ENCODE measurements at regions not wholly inside any gene's neighbourhood (a gene's known extent, or its start where the extent isn't known, plus 50 kb on each side); places are given as distances from the start of the nearest gene placed in this dataset.

DNA sequence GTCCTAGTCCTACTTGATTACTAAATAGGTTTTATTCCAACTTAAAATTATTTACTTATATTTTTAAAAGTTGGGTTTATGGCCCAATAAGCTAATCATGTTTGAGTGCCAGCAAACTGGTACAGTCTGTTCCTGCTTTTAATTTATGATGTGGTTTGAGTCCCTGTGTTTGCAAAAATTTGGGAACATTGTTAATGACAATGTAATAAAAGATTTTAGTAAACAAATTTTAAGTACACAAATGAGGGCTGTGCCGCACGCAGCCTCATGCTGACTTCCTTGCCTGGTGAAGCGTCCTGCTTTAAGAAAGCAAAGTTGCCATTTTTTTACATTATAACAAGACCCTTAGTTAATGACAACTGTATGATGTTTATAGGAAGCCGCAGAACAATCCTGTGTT lies 96.8 kb upstream of the MAP1B start:
- DNase-seq, result no peak

DNA sequence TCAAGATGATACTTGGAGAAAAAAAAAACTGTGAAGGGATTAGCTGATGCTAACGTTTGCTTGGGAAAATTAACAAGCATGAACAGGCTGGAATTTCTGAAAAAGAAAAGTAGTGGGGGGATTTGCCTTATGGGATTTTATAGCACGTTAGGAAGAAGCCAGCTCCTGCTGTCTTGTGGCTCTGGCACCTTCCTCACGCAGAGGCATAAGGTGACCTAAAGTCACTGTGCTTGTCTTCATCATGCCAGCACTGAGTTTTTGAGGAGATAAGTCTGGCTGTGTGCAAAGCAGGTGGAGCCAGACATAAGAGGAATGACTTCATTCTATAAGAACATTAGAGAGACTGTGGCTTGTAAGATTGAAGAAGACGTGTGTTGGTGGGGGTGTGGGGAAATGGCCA lies 94.4 kb upstream of the MAP1B start:
- DNase-seq, result no peak

DNA sequence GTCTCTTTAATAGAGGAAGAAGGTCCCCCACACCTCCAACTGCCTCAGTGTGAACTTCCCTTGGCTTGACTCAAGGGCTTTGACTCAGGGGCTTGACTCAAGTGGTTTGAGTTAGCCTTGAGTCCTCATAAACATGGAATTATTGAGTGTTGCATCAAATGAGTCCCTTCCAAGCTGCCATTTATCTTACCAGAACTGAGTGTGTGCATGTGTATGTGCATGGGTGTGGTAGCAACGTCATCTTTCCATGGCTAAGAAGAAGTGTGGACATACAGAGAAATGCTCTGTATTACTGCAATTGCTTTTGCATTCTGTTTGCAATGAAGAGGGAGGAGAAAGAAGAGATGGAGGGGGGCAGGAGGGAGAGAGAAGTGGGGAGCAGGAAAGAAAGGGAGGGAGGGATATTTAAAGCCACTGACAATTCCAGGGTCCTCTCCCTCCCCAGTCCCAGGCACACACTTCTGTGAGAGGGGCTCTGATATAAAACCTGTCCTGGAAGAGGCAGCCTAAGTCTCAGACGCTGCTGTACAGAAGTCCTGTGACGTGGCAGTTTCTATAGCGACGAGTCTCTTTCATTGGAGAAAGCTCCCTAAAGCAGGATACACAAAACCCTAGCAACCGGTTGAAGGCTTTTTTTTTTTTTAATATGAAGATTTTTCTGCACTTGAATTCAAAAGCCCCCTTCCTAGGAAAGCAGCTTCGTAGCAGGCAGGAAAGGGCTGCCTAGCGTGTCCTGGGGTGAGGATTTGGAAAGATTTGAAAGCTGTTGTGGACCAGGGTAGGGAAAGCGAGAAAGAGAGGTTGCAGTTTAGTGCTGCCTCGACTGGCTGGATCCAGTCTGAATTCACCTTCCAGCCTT lies 93.3 kb upstream of the MAP1B start:
- no peak for DNase-seq

DNA sequence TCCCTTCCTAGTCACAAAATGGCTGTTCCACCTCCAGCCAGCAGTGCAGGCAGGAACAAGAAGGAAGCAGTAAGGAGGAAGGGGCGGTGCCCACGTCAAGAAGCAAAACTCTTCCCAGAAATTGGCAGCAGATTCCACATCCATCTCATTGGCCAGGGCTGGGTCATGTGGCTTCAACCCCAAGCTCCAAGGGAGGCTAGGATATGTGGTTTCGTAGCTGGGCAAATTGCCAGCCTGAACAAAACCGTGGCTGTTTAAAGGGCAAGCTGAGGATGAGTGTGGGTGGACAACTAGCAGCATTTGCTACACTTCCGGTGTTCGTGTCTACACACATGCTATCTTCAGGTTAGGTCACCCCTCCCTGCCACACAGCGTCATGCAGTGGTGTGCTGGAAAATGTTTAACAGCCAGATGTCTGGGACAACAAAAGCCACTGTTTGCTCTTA lies 92.1 kb upstream of the MAP1B start:
- no peak for DNase-seq

DNA sequence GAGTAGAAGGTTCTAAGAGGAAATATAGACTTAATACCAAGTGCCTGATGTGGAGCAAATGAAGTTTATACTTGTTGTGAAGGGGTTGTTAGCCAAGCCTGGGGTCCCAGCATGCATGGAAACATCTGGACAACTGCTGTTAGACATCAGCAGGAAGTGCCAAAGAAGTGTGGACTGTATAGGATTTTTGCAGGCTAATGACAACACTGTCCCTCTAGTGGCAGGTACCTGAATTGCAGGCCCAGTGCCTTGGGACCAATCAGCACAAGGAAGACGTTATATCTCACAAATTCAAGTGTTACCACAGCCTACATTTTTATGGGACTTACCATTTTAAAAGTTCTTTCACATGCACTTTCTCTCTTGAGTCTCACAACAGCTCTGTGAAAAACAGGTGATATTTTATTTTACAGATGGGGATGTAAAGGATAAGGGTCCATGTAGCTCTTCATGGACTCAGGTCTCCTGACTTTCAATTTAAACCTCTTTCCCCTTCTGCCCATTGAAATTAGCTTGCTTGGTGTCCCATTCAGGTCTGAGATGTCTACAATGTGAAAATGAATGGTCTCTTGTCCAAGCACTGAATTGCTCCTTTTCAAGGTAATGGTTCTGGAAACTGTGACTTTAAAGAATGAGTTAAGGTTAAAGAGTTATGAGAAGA lies 89.0 kb upstream of the MAP1B start:
- DNase-seq, result peak; percentile 39

DNA sequence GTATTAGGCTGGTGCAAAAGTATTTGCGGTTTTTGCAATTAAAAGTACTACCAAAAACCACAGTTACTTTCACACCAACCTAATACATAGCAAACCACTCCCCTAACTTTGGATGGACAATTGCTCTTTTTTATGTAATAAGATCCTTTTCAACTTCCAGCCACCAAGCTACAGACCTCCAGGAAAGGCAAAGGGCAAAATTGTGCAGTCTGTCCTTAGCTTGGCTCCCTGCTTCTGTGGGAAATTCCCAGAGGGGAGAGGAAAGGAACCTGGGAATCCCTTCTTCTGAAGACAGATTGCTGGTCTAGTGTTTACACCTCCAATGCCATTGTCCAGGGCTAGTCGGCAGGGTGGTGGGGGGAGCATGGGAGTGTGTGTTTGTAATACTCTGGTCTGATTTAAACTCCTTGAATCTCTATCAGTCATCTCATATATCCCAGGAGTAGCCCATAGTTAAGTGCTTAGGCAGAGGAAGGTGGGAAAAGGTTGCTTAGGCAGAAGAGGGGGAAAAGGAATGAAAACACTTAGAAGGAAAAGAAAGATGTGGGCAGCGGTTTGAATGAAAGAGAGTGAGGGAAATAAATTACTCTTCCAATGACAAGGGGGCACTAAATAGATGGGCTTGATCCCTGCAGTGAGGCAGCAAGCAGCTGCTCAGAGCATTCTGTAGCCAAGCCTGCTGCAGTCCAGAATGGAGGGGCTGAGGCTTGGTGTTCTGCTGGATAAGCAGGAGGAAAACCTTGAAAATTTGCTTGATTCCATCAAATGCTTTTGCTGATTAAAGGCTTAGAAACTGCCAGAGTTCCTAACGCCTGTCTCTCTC lies 86.9 kb upstream of the MAP1B start:
- DNase-seq, result no peak

DNA sequence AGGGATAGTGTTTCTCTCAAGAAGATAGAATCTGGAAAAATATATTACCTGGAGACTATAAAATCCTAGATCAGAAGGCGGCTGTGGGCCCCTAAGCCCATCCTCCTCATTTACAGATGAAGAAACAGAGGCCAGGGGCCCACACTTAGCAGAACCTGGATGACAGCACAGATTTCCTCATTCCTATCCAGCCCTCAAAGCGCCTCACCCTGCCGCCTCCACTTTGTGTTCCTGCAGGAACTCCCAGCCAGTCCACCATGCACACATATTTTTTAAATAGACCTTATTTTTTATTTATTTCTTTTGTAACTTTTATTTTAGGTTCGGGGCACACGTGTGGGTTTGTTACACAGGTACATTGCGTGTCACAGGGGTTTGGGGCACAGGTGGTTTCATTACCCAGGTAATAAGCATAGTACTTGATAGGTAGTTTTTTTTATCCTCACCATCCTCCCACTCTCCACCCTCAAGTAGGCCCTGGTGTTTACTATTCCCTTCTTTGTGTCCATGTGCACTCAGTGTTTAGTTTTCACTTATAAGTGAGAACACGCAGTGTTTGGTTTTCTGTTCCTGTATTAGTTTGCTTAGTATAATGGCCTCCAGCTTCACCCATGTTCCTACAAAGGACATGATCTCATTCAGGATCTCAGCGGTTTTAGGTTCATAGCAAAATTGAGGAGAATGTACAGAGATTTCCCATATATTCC lies 85.5 kb upstream of the MAP1B start:
- no peak for DNase-seq

DNA sequence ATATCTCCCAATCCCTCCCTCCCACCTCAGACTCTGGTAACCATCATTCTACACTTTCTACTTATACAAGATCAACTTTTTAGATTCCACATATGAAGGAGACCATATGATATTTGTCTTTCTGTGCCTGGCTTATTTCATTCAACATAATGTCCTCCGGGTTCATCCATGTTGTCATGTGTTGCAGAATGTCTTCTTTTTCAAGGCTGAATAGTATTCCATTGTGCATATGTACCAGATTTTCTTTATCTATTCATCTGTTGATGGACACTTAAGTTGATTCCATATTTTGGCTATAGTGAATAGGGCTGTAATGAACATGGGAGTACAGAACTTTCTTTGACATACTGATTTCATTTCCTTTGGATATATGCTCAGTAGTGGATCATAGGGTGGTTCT lies 78.9 kb upstream of the MAP1B start:
- DNase-seq, result no peak

DNA sequence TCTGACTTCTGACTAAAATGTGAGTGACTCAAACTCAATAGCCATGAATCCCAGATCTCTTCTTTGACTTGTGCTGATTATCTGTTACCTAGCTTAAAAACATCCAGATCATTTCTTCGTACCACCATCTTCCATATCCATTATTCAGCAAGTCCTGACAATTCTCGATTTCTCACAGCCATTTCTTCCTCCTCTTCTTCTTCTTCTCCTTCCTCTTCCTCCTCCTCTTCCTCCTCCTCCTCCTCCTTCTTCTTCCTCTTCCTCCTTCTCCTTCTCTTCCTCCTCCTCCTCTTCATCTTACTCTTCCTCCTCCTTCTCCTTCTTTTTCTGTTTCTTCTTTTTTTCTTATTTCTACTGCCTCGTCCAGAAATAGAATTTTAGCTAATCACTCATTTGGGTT lies 77.0 kb upstream of the MAP1B start:
- no peak for DNase-seq

DNA sequence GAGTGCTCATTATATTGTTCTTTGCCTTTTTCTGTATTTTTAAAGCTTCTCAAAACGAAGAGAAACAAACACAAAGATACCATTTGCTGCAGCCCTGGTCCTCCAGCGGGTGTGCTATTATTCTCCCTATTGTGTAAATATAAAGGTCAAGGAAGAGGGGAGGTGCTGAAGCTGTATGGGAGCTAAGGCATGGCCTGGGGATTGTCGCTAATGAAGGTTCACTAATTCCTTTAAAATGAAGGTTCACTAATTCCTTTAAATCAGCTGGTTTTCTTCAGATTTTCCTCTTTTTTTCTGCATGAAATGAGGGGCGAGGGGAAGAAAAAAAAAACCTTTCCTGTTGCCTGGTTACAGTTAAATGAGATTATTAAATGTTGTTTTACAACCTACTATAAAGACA lies 74.5 kb upstream of the MAP1B start:
- DNase-seq, result no peak

DNA sequence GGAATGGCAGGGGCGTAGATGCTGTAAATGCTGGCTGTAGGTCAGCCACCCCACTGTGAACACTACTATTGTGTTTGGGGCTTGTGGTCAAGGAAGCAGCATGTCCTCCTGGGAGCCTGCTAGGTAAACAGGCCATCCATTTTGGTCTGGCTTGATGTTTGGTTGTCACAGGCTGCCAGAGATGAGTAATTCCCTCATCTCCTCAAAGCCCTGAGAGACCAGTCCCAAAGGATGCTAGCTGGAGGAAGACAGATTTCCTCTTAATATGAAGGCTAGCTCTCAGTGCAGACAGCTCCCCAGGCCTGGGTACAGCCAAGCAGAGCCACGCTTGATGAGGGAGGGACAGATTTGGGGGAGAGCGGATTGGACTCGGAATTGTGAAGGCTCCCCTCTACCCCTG lies 72.5 kb upstream of the MAP1B start:
- DNase-seq, result no peak

DNA sequence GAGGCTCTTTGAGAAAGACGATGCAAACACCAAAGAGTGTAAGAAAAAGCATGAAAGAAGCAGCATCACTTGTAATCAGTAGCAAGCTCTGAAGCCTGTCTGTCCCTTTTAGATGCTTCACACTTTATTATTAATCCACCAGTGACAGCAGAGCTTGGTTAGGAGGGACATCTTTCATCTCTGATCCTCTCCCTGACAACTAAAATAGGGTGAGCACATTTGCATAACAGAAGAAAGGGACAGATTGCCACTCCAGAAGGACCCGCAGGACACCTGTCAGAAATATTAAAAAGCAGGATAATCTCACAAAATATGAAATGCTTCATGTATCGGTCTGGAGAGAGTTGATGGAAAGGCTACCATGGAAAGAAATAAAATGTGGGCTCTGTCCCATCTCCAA lies 71.4 kb upstream of the MAP1B start:
- DNase-seq, result no peak

DNA sequence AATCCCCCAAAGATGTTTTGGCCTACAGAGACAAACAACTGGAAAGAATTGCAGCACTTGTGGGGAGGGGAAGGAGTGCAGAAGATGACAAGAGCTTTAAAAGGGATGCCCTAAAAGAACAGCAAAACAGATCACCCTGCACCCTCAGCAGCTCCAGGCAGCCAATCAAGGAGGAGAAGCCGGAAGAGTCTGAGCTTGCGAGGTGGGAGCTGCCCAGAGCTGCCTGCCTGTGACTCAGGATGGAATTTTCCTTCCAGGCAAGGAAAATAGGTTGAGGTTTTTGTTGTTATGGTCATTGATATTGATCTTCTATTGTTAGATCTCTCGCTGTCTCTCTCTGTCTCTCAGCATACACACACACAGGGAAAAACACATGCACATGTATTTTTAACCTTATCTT lies 70.3 kb upstream of the MAP1B start:
- DNase-seq, result no peak

DNA sequence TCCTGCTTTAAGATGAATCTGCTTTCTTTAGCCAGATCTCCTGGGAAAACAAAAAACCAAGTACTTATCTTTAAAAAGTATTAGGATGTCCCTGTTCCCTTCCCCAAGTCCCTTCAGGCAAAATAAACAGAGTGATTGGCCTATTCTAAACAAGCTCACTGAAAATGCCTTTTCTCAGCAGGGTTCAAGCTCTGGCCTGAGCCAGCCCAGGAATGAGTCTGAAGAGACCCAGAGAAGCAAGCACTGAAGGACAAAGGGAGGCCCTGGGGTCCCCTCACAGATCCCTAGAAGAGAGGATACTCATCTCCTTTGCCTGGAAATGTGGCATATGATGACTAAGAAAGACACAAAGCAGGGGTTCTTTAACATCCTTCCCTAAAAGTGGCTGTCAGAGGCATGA lies 66.8 kb upstream of the MAP1B start:
- no peak for DNase-seq

DNA sequence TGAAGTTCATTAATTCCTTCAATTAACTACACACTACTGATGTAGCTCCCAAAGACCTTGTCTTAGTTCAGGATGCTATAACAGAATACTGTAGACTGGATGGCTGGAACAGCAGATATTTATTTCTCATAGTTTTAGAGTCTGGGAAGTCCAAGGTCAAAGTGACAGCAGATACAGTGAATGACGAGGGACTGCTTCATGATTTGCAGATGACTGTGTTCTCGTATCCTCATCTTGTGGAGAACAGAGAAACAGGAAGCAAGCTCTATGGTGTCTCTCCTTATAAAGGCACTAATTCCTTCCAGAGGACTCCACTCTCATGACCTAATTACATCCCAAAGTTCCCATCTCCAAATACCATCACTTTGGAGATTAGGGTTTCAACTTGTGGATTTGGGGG lies 65.6 kb upstream of the MAP1B start:
- DNase-seq, result no peak

DNA sequence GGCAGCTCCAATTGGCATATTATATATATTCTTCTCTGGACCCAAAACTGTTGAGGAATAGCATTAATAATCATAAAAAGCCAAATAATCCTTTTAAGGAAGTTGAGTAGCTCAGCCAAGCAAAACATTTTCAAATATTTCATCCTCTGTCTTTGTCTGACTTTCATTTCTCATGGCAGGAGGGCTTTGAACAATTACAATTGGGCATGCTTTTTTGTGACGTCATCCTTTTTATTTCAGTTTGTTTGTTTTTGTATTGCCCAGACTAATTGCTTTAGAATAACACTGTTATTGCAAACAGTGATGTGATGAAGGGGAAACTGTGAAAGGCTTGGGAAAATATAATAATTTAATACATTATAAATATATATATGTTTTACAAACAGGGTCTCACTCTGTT lies 65.2 kb upstream of the MAP1B start:
- DNase-seq, result no peak

DNA sequence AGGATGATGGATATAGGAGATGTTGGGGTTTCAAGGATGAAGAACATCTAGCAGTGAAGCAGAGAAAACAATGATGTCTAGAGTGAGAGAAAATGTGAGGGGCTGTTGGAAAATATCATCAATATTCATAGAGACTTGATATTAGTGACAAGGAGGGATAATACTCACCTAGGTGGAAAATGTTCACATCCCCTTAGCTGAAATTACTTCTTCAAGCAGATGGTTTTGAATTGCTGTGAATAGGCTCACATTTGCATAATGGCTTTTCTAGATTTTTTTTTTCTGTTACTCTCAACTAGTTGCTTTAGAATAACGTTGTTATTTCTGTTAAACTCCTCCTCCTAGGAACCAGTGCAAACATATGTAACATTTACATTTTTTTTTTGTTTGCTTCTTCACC lies 61.6 kb upstream of the MAP1B start:
- DNase-seq, result no peak

DNA sequence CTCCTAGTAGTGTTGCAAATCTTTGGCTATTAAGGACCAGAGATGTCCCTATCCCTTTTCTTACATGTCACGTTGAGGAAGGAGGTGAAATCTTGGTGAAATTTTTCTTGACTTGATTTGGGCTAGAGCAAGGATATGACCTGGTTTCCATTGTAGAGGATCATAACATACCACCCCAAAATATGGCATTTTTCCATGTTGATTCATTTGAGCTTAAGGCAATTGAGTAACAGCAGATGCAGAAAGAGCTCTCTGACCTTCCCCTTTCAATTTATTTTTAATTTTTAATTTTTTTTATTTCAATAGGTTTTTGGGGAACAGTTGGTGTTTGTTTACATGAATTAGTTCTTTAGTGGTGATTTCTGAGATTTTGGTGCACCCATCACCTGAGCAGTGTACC lies 61.2 kb upstream of the MAP1B start:
- no peak for DNase-seq

DNA sequence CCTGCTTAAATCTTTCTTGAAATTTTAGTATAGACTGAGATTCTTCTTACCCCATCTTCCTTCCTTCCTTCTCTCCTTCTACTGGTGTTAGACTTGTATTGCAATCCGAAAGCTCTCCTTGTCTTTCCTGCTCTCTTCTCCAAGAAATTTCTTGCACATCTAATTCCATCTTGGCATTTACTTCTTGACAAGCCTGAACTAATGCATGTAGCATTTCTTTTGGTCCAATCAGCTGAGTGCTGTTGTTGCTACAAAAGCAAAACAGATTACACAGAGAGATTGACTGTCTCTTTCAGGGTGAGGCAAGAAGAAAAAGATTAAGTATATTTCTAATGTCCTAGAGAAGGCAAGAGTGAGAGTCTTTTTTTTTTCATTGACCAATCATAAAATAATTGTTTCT lies 51.6 kb upstream of the MAP1B start:
- DNase-seq, result no peak
